GM21786 (cell line): ENCODE measurements at regions not wholly inside any gene's neighbourhood (a gene's known extent, or its start where the extent isn't known, plus 50 kb on each side); places are given as distances from the start of the nearest gene placed in this dataset.
"Not testable (repeated sequence)": the region's sequence is repeated elsewhere in the genome, so short reads cannot be mapped to it uniquely, and the experiment has no call there.

Experiments
- ATAC-seq: cut with Tn5 transposase; IDR thresholded peaks from one replicate; pipeline ENCODE4 v1.9.1; 2021; ENCODE audit not compliant: unreplicated experiment

DNA sequence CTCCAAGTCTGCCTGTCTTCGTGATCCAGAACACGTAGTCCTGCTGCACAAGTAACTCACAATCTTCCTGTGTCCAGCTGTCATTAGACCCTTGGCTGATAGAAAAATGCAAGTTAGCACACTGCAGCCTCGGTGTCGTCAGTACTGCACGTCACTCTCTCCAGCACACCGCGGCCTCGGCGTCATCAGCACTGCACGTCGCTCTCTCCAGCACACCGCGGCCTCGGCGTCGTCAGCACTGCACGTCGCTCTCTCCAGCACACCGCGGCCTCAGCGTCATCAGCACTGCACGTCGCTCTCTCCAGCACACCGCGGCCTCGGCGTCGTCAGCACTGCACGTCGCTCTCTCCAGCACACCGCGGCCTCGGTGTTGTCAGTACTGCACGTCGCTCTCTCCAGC lies 160.0 kb downstream of the FOXL1 start:
- ATAC-seq: not testable (repeated sequence)

- no peak for ATAC-seq
Measured at GRCh38 chr16:86739178-86739577, 160.8 kb downstream of the FOXL1 start.

- ATAC-seq: no peak
Measured at GRCh38 chr16:86739808-86740207, 161.5 kb downstream of the FOXL1 start.

DNA sequence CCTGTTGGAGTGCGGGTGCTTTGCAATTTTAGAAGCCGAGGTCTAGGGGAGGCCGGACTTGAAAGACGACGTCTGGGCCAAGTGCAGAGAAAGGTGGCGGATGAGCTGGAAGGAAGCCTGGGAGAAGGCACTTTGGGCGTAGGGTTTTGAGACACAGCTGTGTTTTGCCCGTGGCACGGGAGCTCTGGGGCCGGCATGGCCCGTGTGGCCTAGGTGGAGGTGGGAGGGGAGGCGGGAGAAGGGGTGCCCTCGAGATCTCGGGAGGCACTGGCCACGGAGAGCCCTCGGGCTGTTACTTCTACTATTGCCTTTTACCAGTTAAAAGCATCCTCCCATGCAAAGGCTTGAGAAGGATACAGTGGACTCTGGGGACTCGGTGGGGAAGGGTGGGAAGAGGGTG lies 161.9 kb downstream of the FOXL1 start:
- no peak for ATAC-seq

DNA sequence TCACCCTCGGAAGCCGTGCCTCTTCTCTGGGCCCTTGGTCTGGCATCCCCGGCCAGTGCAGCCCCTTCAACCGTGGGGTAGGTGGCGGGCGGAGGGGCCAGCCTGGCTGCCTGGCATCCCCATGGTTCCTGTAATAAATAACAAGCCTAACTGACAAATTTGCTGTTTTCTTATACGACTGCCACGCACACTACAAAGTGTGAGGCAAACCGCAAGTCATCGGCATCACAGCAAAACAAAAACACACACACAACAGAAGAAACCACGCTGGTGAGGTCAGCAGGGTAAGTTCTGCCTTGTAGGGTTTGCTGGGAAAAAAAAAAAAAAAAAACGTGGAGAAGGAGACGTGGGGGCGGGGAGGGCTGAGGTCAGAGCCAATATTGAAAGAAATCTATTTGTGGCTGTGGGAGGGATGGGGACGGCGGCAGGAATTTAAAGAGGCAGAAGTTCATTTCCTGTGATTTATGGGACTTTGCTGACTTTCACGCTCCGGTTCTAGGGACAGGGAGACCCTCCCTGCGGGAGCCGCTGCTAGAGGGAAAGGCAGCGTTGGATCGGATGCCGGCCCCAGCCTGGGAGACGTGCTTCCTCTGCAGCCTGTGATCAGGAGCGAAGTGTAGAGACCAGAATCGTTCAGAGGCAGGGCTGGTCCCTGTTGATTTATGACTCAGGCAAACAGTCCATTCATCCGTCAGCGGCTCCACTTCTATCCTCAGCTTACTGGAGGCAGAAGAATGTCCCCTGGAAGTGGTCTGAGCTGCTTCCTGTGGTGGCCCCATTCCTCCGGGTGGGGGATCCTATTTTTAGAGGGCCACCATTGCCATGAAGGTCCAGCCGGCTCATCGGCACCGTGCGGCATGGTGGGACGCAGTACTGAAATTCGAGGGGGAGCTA lies 162.8 kb downstream of the FOXL1 start:
- no peak for ATAC-seq

- ATAC-seq: no peak
Measured at GRCh38 chr16:86747761-86748160, 169.4 kb downstream of the FOXL1 start.

DNA sequence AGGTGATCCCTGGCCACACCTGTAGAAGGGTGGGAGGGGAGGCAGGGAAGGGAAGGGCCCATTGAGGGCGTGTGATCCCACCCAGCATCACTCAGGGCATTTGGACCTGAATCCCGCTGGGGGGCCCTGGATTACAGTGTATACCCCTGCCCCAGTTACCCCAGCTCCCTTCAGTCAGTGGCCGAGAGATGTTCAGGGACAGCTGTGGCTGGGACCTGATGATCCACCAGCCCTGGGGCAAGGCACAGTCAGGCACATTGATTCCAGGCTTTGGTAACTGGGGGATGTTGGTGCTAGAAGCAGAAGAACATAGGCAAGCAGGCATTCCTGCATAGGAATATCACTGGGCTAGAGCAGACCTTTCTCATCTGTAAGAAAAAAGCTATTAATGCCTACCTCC lies 170.3 kb downstream of the FOXL1 start:
- ATAC-seq: no peak

DNA sequence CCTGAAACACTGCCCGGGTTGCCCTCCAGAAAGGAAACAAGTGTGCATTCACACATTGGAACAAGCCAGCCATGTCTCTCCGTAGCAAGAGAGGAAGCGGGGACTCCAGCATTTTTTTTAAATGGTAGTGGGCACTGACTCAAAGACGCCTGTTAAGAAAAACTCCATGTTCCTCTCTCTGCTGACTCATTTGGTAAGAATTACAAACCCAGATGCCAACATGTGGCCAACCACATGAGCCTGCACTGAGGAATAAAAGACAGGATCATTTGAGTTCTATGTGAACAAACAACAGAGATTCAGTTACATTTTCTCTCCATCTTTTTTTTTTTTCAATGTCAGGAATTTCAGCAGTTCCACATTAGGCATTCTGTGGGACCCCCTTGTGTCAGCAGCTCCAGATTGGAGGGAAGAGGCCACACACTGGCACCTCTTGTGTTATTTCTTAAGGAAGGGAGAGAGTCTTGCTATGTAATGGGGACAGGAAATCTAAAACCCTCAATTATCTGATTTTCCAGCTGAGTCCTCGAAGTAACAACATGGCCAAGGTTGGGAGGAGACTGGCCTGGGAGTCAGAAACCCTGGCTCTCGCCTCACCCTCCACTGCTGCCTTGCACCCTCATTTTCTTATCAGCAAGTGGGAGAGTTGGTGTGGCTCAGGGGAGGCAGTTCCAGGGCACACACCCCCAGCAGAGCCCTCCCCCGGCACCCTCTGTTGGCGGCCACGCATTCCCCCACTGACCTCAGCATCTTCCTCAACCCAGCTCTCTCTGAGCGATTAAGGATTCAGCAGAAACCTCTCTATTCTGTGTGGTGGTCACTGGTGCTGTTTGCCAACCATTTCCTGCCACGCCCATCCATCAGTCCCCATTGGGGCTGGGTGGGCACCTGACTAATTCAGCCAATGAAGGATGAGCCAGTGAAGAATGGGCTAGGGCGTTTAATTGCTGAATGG lies 173.0 kb downstream of the FOXL1 start:
- ATAC-seq: no peak

- ATAC-seq: no peak
Measured at GRCh38 chr16:86752582-86753175, 174.3 kb downstream of the FOXL1 start.

- no peak for ATAC-seq
Measured at GRCh38 chr16:86753399-86753798, 175.1 kb downstream of the FOXL1 start.

DNA sequence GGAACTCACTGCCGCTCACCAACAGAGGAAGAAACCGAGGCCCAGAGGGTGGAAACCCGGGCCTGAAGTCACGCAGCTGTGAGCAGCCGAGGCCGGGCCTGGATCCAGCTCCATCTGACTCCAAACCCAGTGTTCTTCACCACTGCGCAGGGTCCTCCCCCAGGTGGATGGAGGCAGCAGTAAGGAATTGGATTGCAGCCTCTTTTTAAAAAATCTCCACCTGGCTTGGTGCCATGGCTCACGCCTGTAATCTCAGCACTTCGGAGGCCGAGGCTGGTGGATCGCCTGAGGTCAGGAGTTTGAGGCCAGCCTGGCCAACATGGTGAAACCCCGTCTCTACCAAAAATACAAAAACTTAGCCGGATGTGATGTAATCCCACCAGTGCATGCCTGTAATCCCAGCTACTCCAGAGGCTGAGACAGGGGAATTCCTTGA lies 177.2 kb downstream of the FOXL1 start:
- no peak for ATAC-seq

GRCh38 chr16:86756882-86757703 lies 178.7 kb downstream of the FOXL1 start:
- ATAC-seq: no peak

- no peak for ATAC-seq
Measured at GRCh38 chr16:86757704-86758040, 179.3 kb downstream of the FOXL1 start.

DNA sequence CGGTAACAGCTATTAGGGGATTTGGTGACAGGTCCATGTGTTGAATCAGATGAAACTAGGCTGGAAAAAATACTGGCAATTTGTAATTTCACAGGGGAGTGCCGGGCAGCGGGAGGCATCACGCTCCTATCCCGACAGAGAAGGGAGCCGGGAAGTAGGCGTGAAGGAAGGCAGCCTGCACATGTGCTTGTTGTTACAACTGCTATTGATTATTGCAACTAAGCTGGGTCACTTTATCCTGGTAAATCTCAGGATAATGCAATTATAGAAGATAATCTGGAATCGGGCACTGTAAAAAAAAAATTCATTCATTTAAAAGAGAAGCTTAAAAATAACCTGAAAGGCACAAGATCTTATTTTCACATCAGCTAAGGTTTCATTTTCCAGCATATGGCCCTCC lies 180.6 kb downstream of the FOXL1 start:
- no peak for ATAC-seq

DNA sequence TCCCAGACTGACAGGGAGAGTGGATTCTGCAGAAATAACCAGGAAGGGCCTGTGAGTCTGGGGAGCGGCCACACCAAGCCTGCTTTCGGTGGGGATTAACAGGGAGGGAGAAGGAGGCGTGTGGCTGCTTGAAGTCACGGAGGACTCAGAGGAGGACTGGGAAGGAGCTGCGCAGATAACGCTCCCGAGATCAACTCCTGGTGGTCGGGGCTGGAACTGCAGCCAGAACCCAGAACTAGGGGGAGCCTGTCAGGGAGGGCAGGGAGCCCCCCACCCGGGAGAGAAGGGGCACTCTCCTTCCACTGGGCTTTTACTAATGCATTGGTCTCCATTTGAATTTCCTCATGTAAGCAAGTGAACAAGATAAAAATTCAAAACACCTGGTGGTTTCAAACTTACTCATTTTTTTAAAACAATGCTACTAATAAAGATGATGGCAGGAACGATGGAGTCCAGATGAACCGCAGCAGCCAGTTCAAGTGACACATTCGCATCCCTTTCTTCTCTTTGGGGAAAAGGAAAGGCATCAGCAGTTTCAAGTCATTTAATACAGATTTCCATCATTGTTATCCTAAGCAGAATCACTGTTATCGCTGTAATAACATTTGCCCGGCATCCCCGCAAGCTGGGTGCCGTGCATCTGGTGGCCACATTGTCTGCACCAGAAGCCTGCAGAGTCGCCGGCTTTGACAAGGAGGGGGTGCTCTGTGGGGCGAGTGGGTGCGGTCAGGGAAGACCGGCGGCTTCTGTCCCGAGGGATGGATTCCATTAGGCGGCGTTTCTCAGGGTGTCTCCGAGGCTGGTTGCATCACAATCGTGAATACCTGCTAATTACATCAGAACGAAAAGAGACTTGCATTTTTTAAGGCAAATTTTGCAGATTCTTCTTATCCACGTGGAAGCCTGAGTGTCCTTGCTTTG lies 183.0 kb downstream of the FOXL1 start:
- no peak for ATAC-seq

GRCh38 chr16:86762095-86762494 lies 183.7 kb downstream of the FOXL1 start:
- no peak for ATAC-seq

DNA sequence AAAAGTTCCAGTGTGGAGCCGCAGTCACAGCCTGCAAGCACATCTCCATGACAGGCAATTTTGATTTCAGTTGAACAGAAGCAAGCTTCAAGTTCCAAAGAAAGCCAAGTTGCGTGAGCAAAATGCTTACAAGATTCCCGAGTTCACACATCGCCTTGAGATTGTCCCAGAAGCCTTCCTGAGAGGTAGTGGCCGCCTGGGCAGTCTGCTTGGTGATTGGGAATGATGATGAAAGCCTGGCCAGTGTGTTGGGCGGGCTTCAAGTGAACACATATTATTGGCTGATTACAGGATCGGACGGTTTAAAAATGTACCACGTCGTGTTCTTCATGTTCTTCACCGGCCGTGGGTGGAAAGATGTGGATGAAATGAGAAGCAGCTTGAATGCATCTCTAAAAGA lies 185.5 kb downstream of the FOXL1 start:
- ATAC-seq: no peak

DNA sequence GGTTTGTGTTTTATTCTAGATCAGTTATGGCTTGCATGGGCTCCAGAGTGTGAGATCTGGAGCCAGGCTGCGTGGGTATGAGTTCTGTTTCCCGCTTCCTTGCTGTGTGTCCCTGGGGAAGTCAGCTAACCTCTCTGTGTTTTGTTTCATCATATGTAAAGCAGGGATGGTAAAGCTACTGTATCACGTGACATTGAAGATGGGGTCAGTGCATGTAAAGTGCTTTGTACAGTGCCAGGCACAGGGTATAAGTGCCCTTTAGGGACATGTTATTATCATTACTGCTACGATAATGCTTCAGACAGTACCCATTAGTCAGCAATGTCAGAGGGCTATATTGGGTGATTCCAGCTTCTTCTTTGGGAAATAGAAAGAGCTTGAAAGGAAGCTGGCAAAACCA lies 186.2 kb downstream of the FOXL1 start:
- no peak for ATAC-seq

DNA sequence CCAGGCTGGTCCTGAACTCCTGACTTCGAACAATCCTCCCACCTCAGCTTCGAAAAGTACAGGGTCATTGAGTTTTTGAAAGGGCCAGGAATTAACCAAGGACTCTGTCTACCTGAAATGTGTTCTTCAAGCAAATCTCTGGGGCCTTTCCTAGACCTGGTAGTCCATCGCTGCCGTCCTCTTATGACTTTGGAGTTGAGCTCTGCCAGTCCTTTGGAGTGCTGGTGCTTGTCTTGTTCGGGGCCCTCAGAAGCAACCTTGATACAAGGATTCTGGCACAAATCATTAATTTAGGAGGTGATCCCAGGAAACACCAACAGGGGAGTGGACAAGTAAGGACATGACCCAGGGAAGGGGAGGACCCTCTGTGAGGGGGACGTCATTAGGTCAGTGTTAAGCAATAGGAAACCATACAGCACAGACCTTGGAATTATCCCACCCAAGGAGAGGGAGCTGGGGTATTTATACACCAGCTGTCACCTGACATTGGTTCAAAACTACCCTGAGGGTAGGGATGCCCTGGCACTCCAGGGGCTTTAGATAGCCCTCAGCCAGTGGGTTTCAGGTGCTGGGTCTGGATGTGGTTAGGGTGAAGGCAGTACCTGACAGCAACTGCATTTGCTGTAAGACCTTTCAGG lies 187.2 kb downstream of the FOXL1 start:
- no peak for ATAC-seq
